ENCODE measurements at regions not wholly inside any gene's neighbourhood (a gene's known extent, or its start where the extent isn't known, plus 50 kb on each side); places are given as distances from the start of the nearest gene placed in this dataset.

GRCh38 chr5:155239803-155240202 is 226.2 kb downstream of the KIF4B start:
- POLR2A ChIA-PET, result no interaction called here
- no peak overlapping the region for H3K9ac ChIP-seq (ENCODE audit: low read length)
- no peaks in the 10 kb centered on the region for H4K20me1 ChIP-seq (ENCODE audit: insufficient read depth)
- no peaks in the 10 kb centered on the region for H3K27me3 ChIP-seq (ENCODE audit: insufficient read depth, low read length)
- BruUV-seq (replicated peaks), result no TSS peak
- no peak overlapping the region for H3K4me3 ChIP-seq (replicated peaks in 1 of 2; ENCODE audit: low read depth in 1 of 2, low read length in 2 of 2)
- TF ChIP-seq REST (IDR thresholded peaks at IDR 0.05; ENCODE audit: low read depth), result no peak
- no peak for TF ChIP-seq EGR1 (IDR thresholded peaks at IDR 0.05; ENCODE audit: low read depth)
- TF ChIP-seq CTCF (IDR thresholded peaks at IDR 0.05 in 2 of 3, conservative IDR thresholded peaks at IDR 0.05 in 1 of 3; ENCODE audit: borderline replicate concordance in 1 of 3, insufficient read depth in 1 of 3, low read depth in 2 of 3, low read length in 2 of 3), result no peak
- TF ChIP-seq POLR2A (IDR thresholded peaks at IDR 0.05; ENCODE audit: borderline replicate concordance, extremely low read depth, insufficient read depth, insufficient read length), result no peak
- TF ChIP-seq ZFX (IDR thresholded peaks at IDR 0.05), result no peak
- TF ChIP-seq EZH2phosphoT487 (IDR thresholded peaks at IDR 0.05; ENCODE audit: borderline replicate concordance), result no peak
- TF ChIP-seq TCF7L2 (IDR thresholded peaks at IDR 0.05; ENCODE audit: borderline replicate concordance, extremely low read depth, insufficient read depth, insufficient read length), result no peak
- no peak for TF ChIP-seq CBX3 (IDR thresholded peaks at IDR 0.05; ENCODE audit: low read depth)
- TF ChIP-seq FOSL1 (IDR thresholded peaks at IDR 0.05; ENCODE audit: low read depth), result no peak
- no peak for TF ChIP-seq RAD21 (IDR thresholded peaks at IDR 0.05; ENCODE audit: low read depth)
- TF ChIP-seq SP1 (IDR thresholded peaks at IDR 0.05; ENCODE audit: low read depth), result no peak
- no peak for TF ChIP-seq JUND (IDR thresholded peaks at IDR 0.05)
- no peak for TF ChIP-seq ATF3 (IDR thresholded peaks at IDR 0.05)
- TF ChIP-seq CEBPB (IDR thresholded peaks at IDR 0.05; ENCODE audit: low read depth), result no peak
- no peak for TF ChIP-seq YY1 (IDR thresholded peaks at IDR 0.05; ENCODE audit: extremely low read depth, insufficient replicate concordance, low read depth, low read length)
- TF ChIP-seq ZBTB33 (IDR thresholded peaks at IDR 0.05; ENCODE audit: extremely low read depth, insufficient replicate concordance, low read length), result no peak
- no peak for TF ChIP-seq ELF1 (IDR thresholded peaks at IDR 0.05; ENCODE audit: borderline replicate concordance, low read depth)
- H3K4me1 ChIP-seq (ENCODE audit: control insufficient read depth in 1 of 2, insufficient read depth in 2 of 2, low read length in 2 of 2), result no peaks in the 10 kb centered on the region
- no peak for ATAC-seq
- no peaks in the 10 kb centered on the region for H3K36me3 ChIP-seq (ENCODE audit: control insufficient read depth in 1 of 2, insufficient read depth in 2 of 2, low read length in 2 of 2)
- RAD21 ChIA-PET (ENCODE audit: low non-redundant PET in 1 of 2, low total read pairs in 2 of 2, uncharacterized antibody in 2 of 2, unreplicated experiment in 2 of 2), result no interaction called here
- H3K9me2 ChIP-seq (ENCODE audit: insufficient read depth), result no peaks in the 10 kb centered on the region
- H2AFZ ChIP-seq (ENCODE audit: low read depth, low read length, poor library complexity, severe bottlenecking), result no peak overlapping the region
- intact Hi-C loops (cut with micrococcal nuclease), result no loop called here
- H3K27ac ChIP-seq (ENCODE audit: low read depth, low read length), result no peak overlapping the region
- CTCF ChIA-PET, result no interaction called here
- peaks cover 0 to 4% of the 10 kb centered on the region in 2 experiments; a peak in 1 of 4 replicates for H3K9me3 ChIP-seq (ENCODE audit: control insufficient read depth in 1 of 2, insufficient read depth in 1 of 2, low read depth in 1 of 2, low read length in 2 of 2)
- no peak for DNase-seq (ENCODE audit: low read depth, low spot score)
- no peak overlapping the region for H3K4me2 ChIP-seq (ENCODE audit: low read length)
- no peaks in the 10 kb centered on the region for H3K79me2 ChIP-seq (ENCODE audit: insufficient read depth, low read length)
